ENCODE measurements at regions not wholly inside any gene's neighbourhood (a gene's known extent, or its start where the extent isn't known, plus 50 kb on each side); places are given as distances from the start of the nearest gene placed in this dataset.

GRCh38 chr21:35328856-35329455 is 279.9 kb upstream of the RUNX1 start:
- no peak for DNase-seq

GRCh38 chr21:35326677-35327076 is 277.6 kb upstream of the RUNX1 start:
- DNase-seq = no peak

GRCh38 chr21:35325953-35326352 is 276.9 kb upstream of the RUNX1 start:
- DNase-seq = no peak

GRCh38 chr21:35324372-35325220 is 275.5 kb upstream of the RUNX1 start:
- no peak for DNase-seq

GRCh38 chr21:35323947-35324346 is 274.8 kb upstream of the RUNX1 start:
- no peak for DNase-seq

GRCh38 chr21:35321322-35322200 is 272.5 kb upstream of the RUNX1 start:
- no peak for DNase-seq

GRCh38 chr21:35319684-35320283 is 270.7 kb upstream of the RUNX1 start:
- no peak for DNase-seq

GRCh38 chr21:35316933-35317332 is 267.8 kb upstream of the RUNX1 start:
- DNase-seq = no peak

- DNase-seq = no peak
Observed at GRCh38 chr21:35316456-35316855, 267.4 kb upstream of the RUNX1 start.

- no peak for DNase-seq
Observed at GRCh38 chr21:35314857-35315582, 265.9 kb upstream of the RUNX1 start.

- DNase-seq = no peak
Observed at GRCh38 chr21:35311985-35312384, 262.9 kb upstream of the RUNX1 start.

- DNase-seq = no peak
Observed at GRCh38 chr21:35309316-35309715, 260.2 kb upstream of the RUNX1 start.

- DNase-seq = no peak
Observed at GRCh38 chr21:35303085-35303484, 254.0 kb upstream of the RUNX1 start.

GRCh38 chr21:35298757-35299156 is 249.7 kb upstream of the RUNX1 start:
- DNase-seq = no peak

GRCh38 chr21:35297665-35298064 is 248.6 kb upstream of the RUNX1 start:
- no peak for DNase-seq

- DNase-seq = no peak
Observed at GRCh38 chr21:35294231-35294898, 245.3 kb upstream of the RUNX1 start.

GRCh38 chr21:35291973-35292627 is 243.0 kb upstream of the RUNX1 start:
- DNase-seq = no peak

- no peak for DNase-seq
Observed at GRCh38 chr21:35291034-35291433, 241.9 kb upstream of the RUNX1 start.

- DNase-seq = no peak
Observed at GRCh38 chr21:35288238-35288637, 239.1 kb upstream of the RUNX1 start.

GRCh38 chr21:35284199-35284598 is 235.1 kb upstream of the RUNX1 start:
- no peak for DNase-seq

GRCh38 chr21:35282944-35283343 is 233.8 kb upstream of the RUNX1 start:
- DNase-seq = no peak
